ENCODE measurements at regions not wholly inside any gene's neighbourhood (a gene's known extent, or its start where the extent isn't known, plus 50 kb on each side); places are given as distances from the start of the nearest gene placed in this dataset.

- TF ChIP-seq CTCF (IDR thresholded peaks at IDR 0.05; ENCODE audit: insufficient read depth, low read depth, low read length) (no peak), EZH2 (IDR thresholded peaks at IDR 0.05; ENCODE audit: insufficient read depth, low read length) (no peak)
These were observed 340.8 kb downstream of the PLOD2 start for GRCh38 chr3:145820170-145820569.

All from astrocyte (in vitro differentiated cells and primary cell).